ENCODE measurements at regions not wholly inside any gene's neighbourhood (a gene's known extent, or its start where the extent isn't known, plus 50 kb on each side); places are given as distances from the start of the nearest gene placed in this dataset. TPM values are rescaled to one million over a fixed set of nuclear protein-coding genes. Genes with fewer than 3 reads are reported as not detected.

DNA sequence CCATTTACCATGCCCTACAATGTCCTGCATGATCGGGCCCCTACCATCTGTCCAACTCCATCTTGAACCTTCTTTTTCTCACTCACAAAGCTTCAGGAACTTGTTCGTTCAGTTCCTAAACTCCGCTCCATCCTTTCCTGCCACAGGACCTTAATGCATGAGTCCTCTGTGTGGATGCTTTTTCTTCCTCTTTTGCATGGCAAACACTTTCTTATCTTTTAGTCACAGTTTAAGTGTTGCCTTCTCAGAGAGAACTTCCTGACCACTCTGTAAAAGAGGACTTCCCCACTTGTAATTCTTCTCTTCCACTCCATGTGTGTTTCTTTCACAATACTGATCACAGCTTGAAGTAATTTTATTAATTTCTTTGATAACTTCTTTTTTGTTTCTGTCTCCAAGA is 54.4 kb upstream of the ETV6 start:
- DNase-seq (ENCODE audit: low spot score) = no peak
- WGBS (ENCODE audit: low lambda C conversion rate, missing lambda C conversion rate) = 66% methylated on average over 3 of the region's 3 CpGs

DNA sequence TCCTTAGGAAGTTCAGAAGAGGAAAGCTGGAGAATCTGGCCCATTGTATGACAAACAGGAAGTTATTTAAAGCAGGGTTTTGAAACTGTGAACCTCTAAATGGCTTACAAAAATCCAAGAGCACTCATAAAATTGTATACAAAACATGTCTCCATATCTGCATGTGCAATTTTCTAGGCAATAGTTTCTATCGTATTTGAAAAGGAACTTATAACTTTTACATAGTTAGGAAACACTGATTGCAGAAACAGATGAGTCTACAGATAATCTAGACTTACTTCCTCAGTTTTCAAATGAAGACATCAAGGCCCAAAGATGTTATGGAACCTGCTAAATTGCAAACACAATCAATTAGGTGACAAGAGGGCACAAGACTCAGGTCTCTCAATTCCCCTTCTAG is 53.3 kb upstream of the ETV6 start:
- no peaks in the 10 kb centered on the region for H3K4me1 ChIP-seq (ENCODE audit: insufficient read depth)
- H2AFZ ChIP-seq = no peak overlapping the region
- no peaks in the 10 kb centered on the region for H4K20me1 ChIP-seq (ENCODE audit: insufficient read depth, poor library complexity, severe bottlenecking)
- H3K9me3 ChIP-seq (ENCODE audit: low read depth) = no peaks in the 10 kb centered on the region
- H3K4me2 ChIP-seq = no peak overlapping the region
- H3K79me2 ChIP-seq = no peaks in the 10 kb centered on the region
- no peaks in the 10 kb centered on the region for H3K9me2 ChIP-seq (replicated peaks; ENCODE audit: insufficient read depth)
- no peak overlapping the region for H3K27ac ChIP-seq
- TF ChIP-seq EZH2 (IDR thresholded peaks at IDR 0.05; ENCODE audit: borderline replicate concordance) (no peak), EZH2phosphoT487 (IDR thresholded peaks at IDR 0.05; ENCODE audit: low read depth, severe bottlenecking, unreplicated experiment) (no peak)
- TF ChIP-seq, protein P1, sequence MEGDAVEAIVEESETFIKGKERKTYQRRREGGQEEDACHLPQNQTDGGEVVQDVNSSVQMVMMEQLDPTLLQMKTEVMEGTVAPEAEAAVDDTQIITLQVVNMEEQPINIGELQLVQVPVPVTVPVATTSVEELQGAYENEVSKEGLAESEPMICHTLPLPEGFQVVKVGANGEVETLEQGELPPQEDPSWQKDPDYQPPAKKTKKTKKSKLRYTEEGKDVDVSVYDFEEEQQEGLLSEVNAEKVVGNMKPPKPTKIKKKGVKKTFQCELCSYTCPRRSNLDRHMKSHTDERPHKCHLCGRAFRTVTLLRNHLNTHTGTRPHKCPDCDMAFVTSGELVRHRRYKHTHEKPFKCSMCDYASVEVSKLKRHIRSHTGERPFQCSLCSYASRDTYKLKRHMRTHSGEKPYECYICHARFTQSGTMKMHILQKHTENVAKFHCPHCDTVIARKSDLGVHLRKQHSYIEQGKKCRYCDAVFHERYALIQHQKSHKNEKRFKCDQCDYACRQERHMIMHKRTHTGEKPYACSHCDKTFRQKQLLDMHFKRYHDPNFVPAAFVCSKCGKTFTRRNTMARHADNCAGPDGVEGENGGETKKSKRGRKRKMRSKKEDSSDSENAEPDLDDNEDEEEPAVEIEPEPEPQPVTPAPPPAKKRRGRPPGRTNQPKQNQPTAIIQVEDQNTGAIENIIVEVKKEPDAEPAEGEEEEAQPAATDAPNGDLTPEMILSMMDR (IDR thresholded peaks at IDR 0.05; ENCODE audit: poor library complexity) = no peak
- no peaks in the 10 kb centered on the region for H3K27me3 ChIP-seq
- H3K4me3 ChIP-seq = no peak overlapping the region
- H3K36me3 ChIP-seq (replicated peaks; ENCODE audit: insufficient read depth, low read depth) = no peaks in the 10 kb centered on the region
- 81% methylated on average over 1 of the region's 1 CpG for WGBS (ENCODE audit: low lambda C conversion rate, missing lambda C conversion rate)
- no peak for DNase-seq (ENCODE audit: low spot score)

More for the DNA sequence above, 54.4 kb upstream of the ETV6 start:
- H3K4me1 ChIP-seq (ENCODE audit: insufficient read depth) = no peaks in the 10 kb centered on the region
- no peaks in the 10 kb centered on the region for H3K9me2 ChIP-seq (replicated peaks; ENCODE audit: insufficient read depth)
- no peaks in the 10 kb centered on the region for H3K27me3 ChIP-seq
- no peaks in the 10 kb centered on the region for H3K79me2 ChIP-seq
- H3K36me3 ChIP-seq (replicated peaks; ENCODE audit: insufficient read depth, low read depth) = no peaks in the 10 kb centered on the region
- H2AFZ ChIP-seq = no peak overlapping the region
- no peaks in the 10 kb centered on the region for H3K9me3 ChIP-seq (ENCODE audit: low read depth)
- H3K27ac ChIP-seq = no peak overlapping the region
- H3K4me3 ChIP-seq = no peak overlapping the region
- H4K20me1 ChIP-seq (ENCODE audit: insufficient read depth, poor library complexity, severe bottlenecking) = no peaks in the 10 kb centered on the region
- H3K4me2 ChIP-seq = no peak overlapping the region
- TF ChIP-seq EZH2 (IDR thresholded peaks at IDR 0.05; ENCODE audit: borderline replicate concordance) (no peak), EZH2phosphoT487 (IDR thresholded peaks at IDR 0.05; ENCODE audit: low read depth, severe bottlenecking, unreplicated experiment) (no peak)
- TF ChIP-seq, protein P1 (IDR thresholded peaks at IDR 0.05; ENCODE audit: poor library complexity) = no peak

DNA sequence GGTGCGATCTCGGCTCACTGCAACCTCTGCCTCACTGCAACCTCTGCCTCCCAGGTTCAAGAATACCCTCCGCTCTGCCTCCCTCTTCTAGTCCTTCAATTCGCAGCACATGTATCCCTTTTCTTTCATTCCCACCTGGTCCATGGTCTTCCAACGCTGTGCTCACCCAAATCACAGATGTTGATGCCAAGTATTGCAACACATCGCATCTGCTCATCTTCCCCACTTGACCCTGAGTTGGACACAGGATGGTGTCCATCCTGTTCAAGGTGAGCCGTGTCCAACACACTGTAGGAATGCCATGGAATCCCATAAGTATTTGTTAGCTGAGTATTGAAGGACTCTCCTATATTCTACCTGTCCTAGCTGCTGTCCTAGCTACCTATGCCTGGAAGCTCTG is 50.6 kb upstream of the ETV6 start:
- Histone ChIP-seq H3K79me2 (no peaks in the 10 kb centered on the region), H3K36me3 (replicated peaks; ENCODE audit: insufficient read depth, low read depth) (no peaks in the 10 kb centered on the region), H3K27ac (no peak overlapping the region), H3K9me3 (ENCODE audit: low read depth) (no peaks in the 10 kb centered on the region), H3K27me3 (no peaks in the 10 kb centered on the region), H4K20me1 (ENCODE audit: insufficient read depth, poor library complexity, severe bottlenecking) (no peaks in the 10 kb centered on the region), H3K9me2 (replicated peaks; ENCODE audit: insufficient read depth) (no peaks in the 10 kb centered on the region), H3K4me3 (no peak overlapping the region), H3K4me1 (ENCODE audit: insufficient read depth) (no peaks in the 10 kb centered on the region), H2AFZ (no peak overlapping the region), H3K4me2 (no peak overlapping the region)
- 96% methylated on average over 7 of the region's 7 CpGs for WGBS (ENCODE audit: low lambda C conversion rate, missing lambda C conversion rate)
- no peak for TF ChIP-seq EZH2 (IDR thresholded peaks at IDR 0.05; ENCODE audit: borderline replicate concordance)
- TF ChIP-seq, protein P1 (IDR thresholded peaks at IDR 0.05; ENCODE audit: poor library complexity) = no peak
- TF ChIP-seq EZH2phosphoT487 (IDR thresholded peaks at IDR 0.05; ENCODE audit: low read depth, severe bottlenecking, unreplicated experiment) = no peak
- no peak for DNase-seq (ENCODE audit: low spot score)

Small RNA genes lying in the stretch of these regions (small RNA-seq; reads per million reads assigned to genes)
- not detected for gene AC007450.3
- gene HIGD1AP8 = not detected
- gene RNU7-60P = not detected
